WTC11 (cell line): ENCODE measurements at regions not wholly inside any gene's neighbourhood (a gene's known extent, or its start where the extent isn't known, plus 50 kb on each side); places are given as distances from the start of the nearest gene placed in this dataset.

Source experiments
- CBFB ChIP-seq: sonication (generic); formaldehyde crosslinking; IDR thresholded peaks from 2 replicates; pipeline ENCODE4 v1.8.1; 2022; ENCODE audit warnings: mild to moderate bottlenecking, low read depth, missing genetic modification reagents
- CREB1 ChIP-seq: sonication (generic); formaldehyde crosslinking; IDR thresholded peaks from 2 replicates; pipeline ENCODE4 v1.8.0; 2023; ENCODE audit warnings: mild to moderate bottlenecking, missing genetic modification reagents
- ELF4 ChIP-seq: sonication (generic); formaldehyde crosslinking; IDR thresholded peaks from 2 replicates; pipeline ENCODE4 v1.8.1; 2022; ENCODE audit warnings: low read depth, mild to moderate bottlenecking, moderate library complexity, missing genetic modification reagents
- NR1H2 ChIP-seq: sonication (generic); formaldehyde crosslinking; IDR thresholded peaks from 2 replicates; pipeline ENCODE4 v1.9.0; 2021; ENCODE audit warnings: mild to moderate bottlenecking, moderate library complexity, missing genetic modification reagents
- PRRX2 ChIP-seq: fragments of 250-450 bp; sonication (Bioruptor Pico); IDR thresholded peaks from 2 replicates; pipeline ENCODE4 v1.8.0; 2021; ENCODE audit warnings: mild to moderate bottlenecking
- SP1 ChIP-seq: sonication (generic); formaldehyde crosslinking; conservative IDR thresholded peaks from 2 replicates; pipeline ENCODE4 v1.8.1; 2022; ENCODE audit warnings: missing genetic modification reagents
- TEAD1 ChIP-seq: sonication (generic); formaldehyde crosslinking; IDR thresholded peaks from 2 replicates; pipeline ENCODE4 v1.8.0; 2022; ENCODE audit warnings: mild to moderate bottlenecking, missing genetic modification reagents
- TEAD4 ChIP-seq: sonication (generic); formaldehyde crosslinking; IDR thresholded peaks from 2 replicates; pipeline ENCODE4 v1.8.0; 2022; ENCODE audit warnings: mild to moderate bottlenecking, missing genetic modification reagents
- ZNF423 ChIP-seq: fragments of 250-450 bp; sonication (Bioruptor Pico); IDR thresholded peaks from 2 replicates; pipeline ENCODE4 v2.1.2; 2022; ENCODE audit warnings: mild to moderate bottlenecking, moderate library complexity
- TF ChIP-seq, protein P1 (sequence below): fragments of 200-600 bp; IDR thresholded peaks from 2 replicates; pipeline ENCODE4 v1.8.0; 2022; ENCODE audit warnings: antibody characterized with exemption
- TF ChIP-seq, protein P2 (sequence below): sonication (generic); formaldehyde crosslinking; IDR thresholded peaks from 2 replicates; pipeline ENCODE4 v1.8.1; 2023; ENCODE audit warnings: mild to moderate bottlenecking, missing genetic modification reagents, moderate library complexity
- TF ChIP-seq, protein P3 (sequence below): sonication (generic); formaldehyde crosslinking; IDR thresholded peaks from 2 replicates; pipeline ENCODE4 v1.8.1; 2023; ENCODE audit warnings: mild to moderate bottlenecking, missing genetic modification reagents

DNA sequence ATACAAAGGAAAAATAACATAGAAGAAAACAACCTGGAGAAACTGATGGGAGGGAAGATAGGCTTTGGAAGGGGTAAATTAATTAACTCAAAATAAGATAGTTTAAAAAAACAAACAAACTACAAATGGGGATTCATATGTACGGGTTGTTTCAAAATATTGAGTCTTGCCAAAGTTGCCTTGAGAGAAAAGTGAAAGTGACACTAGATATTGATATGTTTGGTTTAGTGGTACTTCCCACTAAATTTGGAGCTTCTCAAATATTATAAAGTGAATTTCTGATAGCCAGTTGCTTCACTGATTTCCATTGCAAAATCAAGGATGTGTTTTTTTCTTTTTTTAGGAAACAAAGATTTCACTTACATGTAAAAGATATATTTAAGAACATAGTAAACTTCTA lies 149.5 kb upstream of the RUNX1 start:
- TF ChIP-seq, protein P1, sequence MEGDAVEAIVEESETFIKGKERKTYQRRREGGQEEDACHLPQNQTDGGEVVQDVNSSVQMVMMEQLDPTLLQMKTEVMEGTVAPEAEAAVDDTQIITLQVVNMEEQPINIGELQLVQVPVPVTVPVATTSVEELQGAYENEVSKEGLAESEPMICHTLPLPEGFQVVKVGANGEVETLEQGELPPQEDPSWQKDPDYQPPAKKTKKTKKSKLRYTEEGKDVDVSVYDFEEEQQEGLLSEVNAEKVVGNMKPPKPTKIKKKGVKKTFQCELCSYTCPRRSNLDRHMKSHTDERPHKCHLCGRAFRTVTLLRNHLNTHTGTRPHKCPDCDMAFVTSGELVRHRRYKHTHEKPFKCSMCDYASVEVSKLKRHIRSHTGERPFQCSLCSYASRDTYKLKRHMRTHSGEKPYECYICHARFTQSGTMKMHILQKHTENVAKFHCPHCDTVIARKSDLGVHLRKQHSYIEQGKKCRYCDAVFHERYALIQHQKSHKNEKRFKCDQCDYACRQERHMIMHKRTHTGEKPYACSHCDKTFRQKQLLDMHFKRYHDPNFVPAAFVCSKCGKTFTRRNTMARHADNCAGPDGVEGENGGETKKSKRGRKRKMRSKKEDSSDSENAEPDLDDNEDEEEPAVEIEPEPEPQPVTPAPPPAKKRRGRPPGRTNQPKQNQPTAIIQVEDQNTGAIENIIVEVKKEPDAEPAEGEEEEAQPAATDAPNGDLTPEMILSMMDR = no peak
- TF ChIP-seq, protein P2, sequence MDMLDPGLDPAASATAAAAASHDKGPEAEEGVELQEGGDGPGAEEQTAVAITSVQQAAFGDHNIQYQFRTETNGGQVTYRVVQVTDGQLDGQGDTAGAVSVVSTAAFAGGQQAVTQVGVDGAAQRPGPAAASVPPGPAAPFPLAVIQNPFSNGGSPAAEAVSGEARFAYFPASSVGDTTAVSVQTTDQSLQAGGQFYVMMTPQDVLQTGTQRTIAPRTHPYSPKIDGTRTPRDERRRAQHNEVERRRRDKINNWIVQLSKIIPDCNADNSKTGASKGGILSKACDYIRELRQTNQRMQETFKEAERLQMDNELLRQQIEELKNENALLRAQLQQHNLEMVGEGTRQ = no peak
- no peak for TF ChIP-seq ZNF423 (CRISPR knock-in tag)
- no peak for TF ChIP-seq SP1 (CRISPR knock-in tag)
- TF ChIP-seq PRRX2 (CRISPR knock-in tag) = no peak
- no peak for TF ChIP-seq CBFB (CRISPR knock-in tag)
- no peak for TF ChIP-seq TEAD1 (CRISPR knock-in tag)
- no peak for TF ChIP-seq TEAD4 (CRISPR knock-in tag)
- no peak for TF ChIP-seq CREB1
- TF ChIP-seq ELF4 (CRISPR knock-in tag) = no peak
- no peak for TF ChIP-seq NR1H2 (CRISPR knock-in tag)
- TF ChIP-seq, protein P3, sequence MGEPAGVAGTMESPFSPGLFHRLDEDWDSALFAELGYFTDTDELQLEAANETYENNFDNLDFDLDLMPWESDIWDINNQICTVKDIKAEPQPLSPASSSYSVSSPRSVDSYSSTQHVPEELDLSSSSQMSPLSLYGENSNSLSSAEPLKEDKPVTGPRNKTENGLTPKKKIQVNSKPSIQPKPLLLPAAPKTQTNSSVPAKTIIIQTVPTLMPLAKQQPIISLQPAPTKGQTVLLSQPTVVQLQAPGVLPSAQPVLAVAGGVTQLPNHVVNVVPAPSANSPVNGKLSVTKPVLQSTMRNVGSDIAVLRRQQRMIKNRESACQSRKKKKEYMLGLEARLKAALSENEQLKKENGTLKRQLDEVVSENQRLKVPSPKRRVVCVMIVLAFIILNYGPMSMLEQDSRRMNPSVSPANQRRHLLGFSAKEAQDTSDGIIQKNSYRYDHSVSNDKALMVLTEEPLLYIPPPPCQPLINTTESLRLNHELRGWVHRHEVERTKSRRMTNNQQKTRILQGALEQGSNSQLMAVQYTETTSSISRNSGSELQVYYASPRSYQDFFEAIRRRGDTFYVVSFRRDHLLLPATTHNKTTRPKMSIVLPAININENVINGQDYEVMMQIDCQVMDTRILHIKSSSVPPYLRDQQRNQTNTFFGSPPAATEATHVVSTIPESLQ (CRISPR knock-in tag) = no peak
